HUDEP-2 (cell line): ENCODE measurements at regions not wholly inside any gene's neighbourhood (a gene's known extent, or its start where the extent isn't known, plus 50 kb on each side); places are given as distances from the start of the nearest gene placed in this dataset.
"Not testable (repeated sequence)": the region's sequence is repeated elsewhere in the genome, so short reads cannot be mapped to it uniquely, and the experiment has no call there.

Experiments
- DNase-seq, 76 experiments: peaks; one replicate each; lab custom pipeline; 2025; ENCODE audit not compliant: unreplicated experiment in 76 of 76; lab: John Stamatoyannopoulos, UW

GRCh38 chr1:193402037-193402436 lies 215.6 kb upstream of the B3GALT2 start:
- no peak for DNase-seq

- no peak for DNase-seq
Observed at GRCh38 chr1:193394336-193394735, 207.9 kb upstream of the B3GALT2 start.

GRCh38 chr1:193392686-193393085 lies 206.3 kb upstream of the B3GALT2 start:
- DNase-seq = no peak

GRCh38 chr1:193388683-193389082 lies 202.3 kb upstream of the B3GALT2 start:
- no peak for DNase-seq

- no peak for DNase-seq
Observed at GRCh38 chr1:193388165-193388564, 201.8 kb upstream of the B3GALT2 start.

- no peak for DNase-seq
Observed at GRCh38 chr1:193387406-193387805, 201.0 kb upstream of the B3GALT2 start.

GRCh38 chr1:193378451-193378850 lies 192.0 kb upstream of the B3GALT2 start:
- not testable (repeated sequence) for DNase-seq

- DNase-seq = no peak
Observed at GRCh38 chr1:193377472-193377871, 191.1 kb upstream of the B3GALT2 start.

GRCh38 chr1:193372553-193372952 lies 186.1 kb upstream of the B3GALT2 start:
- DNase-seq = no peak

- no peak for DNase-seq
Observed at GRCh38 chr1:193368302-193368701, 181.9 kb upstream of the B3GALT2 start.

- DNase-seq = no peak
Observed at GRCh38 chr1:193367863-193368262, 181.4 kb upstream of the B3GALT2 start.

GRCh38 chr1:193366764-193367507 lies 180.5 kb upstream of the B3GALT2 start:
- no peak for DNase-seq

- no peak for DNase-seq
Observed at GRCh38 chr1:193365966-193366365, 179.6 kb upstream of the B3GALT2 start.

GRCh38 chr1:193359631-193360030 lies 173.2 kb upstream of the B3GALT2 start:
- DNase-seq = no peak

- no peak for DNase-seq
Observed at GRCh38 chr1:193358419-193358818, 172.0 kb upstream of the B3GALT2 start.

- DNase-seq = no peak
Observed at GRCh38 chr1:193356249-193356648, 169.8 kb upstream of the B3GALT2 start.

GRCh38 chr1:193355626-193356025 lies 169.2 kb upstream of the B3GALT2 start:
- DNase-seq = no peak

GRCh38 chr1:193355178-193355577 lies 168.8 kb upstream of the B3GALT2 start:
- DNase-seq = no peak

- no peak for DNase-seq
Observed at GRCh38 chr1:193348769-193349535, 162.5 kb upstream of the B3GALT2 start.

GRCh38 chr1:193348091-193348768 lies 161.8 kb upstream of the B3GALT2 start:
- DNase-seq = no peak

- DNase-seq = no peak
Observed at GRCh38 chr1:193346085-193346484, 159.7 kb upstream of the B3GALT2 start.

- no peak for DNase-seq
Observed at GRCh38 chr1:193342811-193343210, 156.4 kb upstream of the B3GALT2 start.
